ENCODE measurements at regions not wholly inside any gene's neighbourhood (a gene's known extent, or its start where the extent isn't known, plus 50 kb on each side); places are given as distances from the start of the nearest gene placed in this dataset.

GRCh38 chr2:82508702-82509101, 1950.4 kb downstream of the SUCLG1 start:
- POLR2A ChIA-PET: interaction anchor here (0.6 kb wide), 1 partner anchor 1079 kb away, joined by 4 read pairs; no protein-coding TSS in a partner anchor
- CTCF ChIA-PET: no interaction called here
- no peak for DNase-seq (ENCODE audit: extremely low spot score)
- no peak for TF ChIP-seq CTCF (IDR thresholded peaks at IDR 0.05; ENCODE audit: control extremely low read depth, extremely low read depth, low read depth, missing control alignments)

- POLR2A ChIA-PET: no interaction called here
- TF ChIP-seq CTCF (IDR thresholded peaks at IDR 0.05; ENCODE audit: control extremely low read depth, extremely low read depth, low read depth, missing control alignments): no peak
- CTCF ChIA-PET: no interaction called here
- DNase-seq (ENCODE audit: extremely low spot score): no peak
Observed at GRCh38 chr2:82507657-82508056, 1951.4 kb downstream of the SUCLG1 start.

GRCh38 chr2:82501217-82501616, 1957.9 kb downstream of the SUCLG1 start:
- ChIA-PET POLR2A (no interaction called here), CTCF (no interaction called here)
- DNase-seq (ENCODE audit: extremely low spot score): no peak
- TF ChIP-seq CTCF (IDR thresholded peaks at IDR 0.05; ENCODE audit: control extremely low read depth, extremely low read depth, low read depth, missing control alignments): no peak

- TF ChIP-seq CTCF (IDR thresholded peaks at IDR 0.05; ENCODE audit: control extremely low read depth, extremely low read depth, low read depth, missing control alignments): no peak
- ChIA-PET POLR2A (no interaction called here), CTCF (interaction anchor here (1.6 kb wide), 1 partner anchor 37 kb away, joined by 3 read pairs; no protein-coding TSS in a partner anchor)
- DNase-seq (ENCODE audit: extremely low spot score): no peak
Observed at GRCh38 chr2:82498777-82499443, 1960.2 kb downstream of the SUCLG1 start.

- DNase-seq (ENCODE audit: extremely low spot score): no peak
- CTCF ChIA-PET: no interaction called here
- POLR2A ChIA-PET: no interaction called here
- TF ChIP-seq CTCF (IDR thresholded peaks at IDR 0.05; ENCODE audit: control extremely low read depth, extremely low read depth, low read depth, missing control alignments): no peak
Observed at GRCh38 chr2:82494739-82495138, 1964.3 kb downstream of the SUCLG1 start.

GRCh38 chr2:82491591-82491990, 1967.5 kb downstream of the SUCLG1 start:
- no peak for TF ChIP-seq CTCF (IDR thresholded peaks at IDR 0.05; ENCODE audit: control extremely low read depth, extremely low read depth, low read depth, missing control alignments)
- DNase-seq (ENCODE audit: extremely low spot score): no peak
- ChIA-PET POLR2A (no interaction called here), CTCF (interaction anchor here (1.0 kb wide), 1 partner anchor 19 kb away, joined by 3 read pairs; no protein-coding TSS in a partner anchor)
